NCI-H226 (cell line): ENCODE measurements at regions not wholly inside any gene's neighbourhood (a gene's known extent, or its start where the extent isn't known, plus 50 kb on each side); places are given as distances from the start of the nearest gene placed in this dataset.
"Not testable (repeated sequence)": the region's sequence is repeated elsewhere in the genome, so short reads cannot be mapped to it uniquely, and the experiment has no call there.

ENCODE experiments used
- DNase-seq: peaks from one replicate; pipeline ENCODE4 v3.0.0-alpha.2; 2015

- peak; percentile 48 for DNase-seq
These were observed 177.8 kb downstream of the KLHL28 start for GRCh38 chr14:44783901-44784300.

DNA sequence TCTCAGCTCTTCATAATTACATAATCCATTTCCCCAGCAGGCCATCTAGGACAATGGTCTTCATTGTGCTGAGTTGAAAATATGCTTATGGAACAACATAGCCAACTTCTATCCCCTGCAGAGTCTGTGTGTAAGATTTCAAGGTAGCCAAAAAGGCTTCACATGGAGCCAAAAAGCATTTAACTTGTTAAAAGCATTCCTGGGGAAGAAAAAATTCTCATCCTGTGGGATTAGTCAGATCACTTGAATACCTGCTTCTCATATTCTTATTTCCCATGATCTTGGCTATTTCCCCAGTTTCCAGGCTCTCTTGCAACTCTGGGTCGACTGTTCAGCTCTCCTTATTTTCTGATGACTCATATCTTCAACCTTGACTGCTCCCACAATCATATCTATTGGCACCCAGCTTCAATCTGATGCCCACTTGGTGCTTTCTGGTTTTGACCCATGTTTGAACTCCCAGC lies 178.9 kb downstream of the KLHL28 start:
- DNase-seq, result peak; percentile 97

DNA sequence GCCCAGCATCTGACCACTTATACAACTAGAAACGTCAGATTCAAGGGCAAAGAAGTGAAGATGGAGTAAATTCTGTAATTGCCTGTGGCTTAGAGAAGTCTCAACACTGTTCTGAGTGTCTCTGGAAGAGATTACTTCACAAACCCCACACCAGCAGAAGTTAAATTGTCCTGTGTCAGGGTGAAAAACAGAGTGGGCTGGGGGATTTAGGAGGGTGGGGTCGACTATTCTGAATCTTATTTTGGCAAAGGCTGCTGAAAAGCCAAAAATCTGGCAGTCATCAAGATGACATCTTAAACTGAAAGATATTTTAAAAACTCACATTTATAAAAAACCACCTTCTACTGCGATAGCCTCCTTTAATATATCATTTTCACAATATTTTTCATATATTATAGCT lies 180.8 kb downstream of the KLHL28 start:
- no peak for DNase-seq

DNA sequence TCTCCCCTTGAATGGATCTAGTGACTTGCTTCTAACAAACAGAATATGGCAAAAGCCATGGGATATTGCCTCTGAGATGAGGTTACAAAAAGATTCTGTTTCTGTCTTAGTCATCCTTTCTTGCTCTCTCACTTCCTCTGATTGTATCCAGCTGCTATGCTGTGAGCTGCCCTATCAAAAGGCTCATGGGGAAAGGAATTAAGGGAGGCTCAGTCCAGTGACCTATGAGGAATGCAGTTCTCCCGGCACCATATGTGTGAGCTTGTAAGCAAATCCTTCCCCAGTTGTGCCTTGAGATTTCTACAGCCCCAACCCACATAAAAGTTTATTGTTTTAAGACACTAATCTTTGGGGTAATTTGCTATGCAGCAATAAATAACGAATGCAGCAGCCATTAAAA lies 183.1 kb downstream of the KLHL28 start:
- peak; percentile 91 for DNase-seq

- DNase-seq, result no peak
These were observed 184.2 kb downstream of the KLHL28 start for GRCh38 chr14:44777584-44777983.

DNA sequence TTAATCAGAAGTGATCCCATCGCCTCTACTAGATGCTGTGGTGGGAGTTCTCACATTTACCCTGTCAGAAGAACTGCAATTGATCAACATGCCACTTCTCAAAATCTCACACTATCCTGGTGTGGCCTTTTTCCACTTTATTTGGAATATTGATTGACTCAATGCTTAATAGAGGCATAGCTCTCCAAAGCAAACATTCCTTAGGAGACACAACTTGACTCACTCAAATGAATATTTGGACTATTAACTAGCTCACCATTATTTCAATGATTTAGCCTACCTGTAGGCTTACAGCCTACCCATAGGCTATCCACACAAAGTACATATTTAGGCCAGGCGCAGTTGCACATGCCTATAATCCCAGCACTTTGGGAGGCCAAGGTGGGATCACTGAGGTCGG lies 186.5 kb downstream of the KLHL28 start:
- no peak for DNase-seq

- no peak for DNase-seq
These were observed 187.4 kb downstream of the KLHL28 start for GRCh38 chr14:44774396-44774795.

DNA sequence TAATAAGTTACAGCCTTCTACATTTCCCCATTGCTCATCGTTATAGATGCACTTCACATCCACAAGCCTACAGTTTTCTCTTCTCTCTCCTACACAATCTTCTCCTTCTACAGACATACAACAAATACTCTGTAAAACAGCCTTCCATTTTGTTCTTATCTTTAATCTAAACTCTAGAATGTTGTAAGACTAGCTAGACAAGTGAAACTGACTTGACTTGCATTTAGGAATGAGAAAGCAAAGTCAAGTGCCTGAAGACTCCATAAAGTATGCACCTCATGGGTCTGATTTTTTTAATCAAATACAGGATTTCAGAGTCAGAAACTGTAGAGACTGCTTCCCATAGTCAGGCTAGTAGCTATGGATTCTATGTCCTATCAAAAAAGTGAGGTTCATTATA lies 190.3 kb downstream of the KLHL28 start:
- DNase-seq, result no peak

DNA sequence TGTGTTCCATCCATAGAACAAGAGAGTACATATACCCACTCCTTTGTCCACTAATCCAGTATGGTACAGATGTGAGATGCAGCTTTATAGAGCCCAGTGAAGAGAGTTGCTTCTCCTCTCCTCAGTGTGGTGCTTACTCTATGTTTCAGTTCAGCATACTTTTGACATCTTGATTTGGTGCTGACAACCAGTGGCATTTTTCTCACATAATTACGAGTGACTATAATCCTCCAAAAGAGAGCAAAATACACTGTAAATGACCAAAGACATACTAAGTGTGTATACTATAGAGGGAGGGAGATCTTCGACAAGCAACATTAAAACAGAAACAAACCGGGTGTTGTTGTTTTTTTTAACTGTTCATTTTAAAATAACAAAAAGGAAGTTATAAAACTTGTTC lies 191.5 kb downstream of the KLHL28 start:
- no peak for DNase-seq

DNA sequence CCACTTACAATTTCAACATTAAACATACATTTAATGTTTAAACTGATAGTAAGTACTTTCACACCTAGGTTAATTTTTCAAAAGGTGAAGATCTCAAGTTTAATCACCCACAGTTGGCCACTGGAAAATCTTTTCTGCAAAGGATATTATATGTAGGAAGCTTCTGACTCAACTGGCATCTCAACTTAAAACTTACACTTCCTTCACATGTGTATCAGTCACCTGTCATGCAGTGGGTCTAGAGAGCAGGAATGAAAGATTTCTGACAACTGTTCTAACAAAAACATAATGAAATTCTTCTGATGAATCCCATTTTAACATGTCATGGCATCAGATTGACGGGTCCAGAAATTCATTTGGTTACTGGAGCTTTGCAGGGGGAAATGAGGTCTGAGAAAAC lies 192.8 kb downstream of the KLHL28 start:
- DNase-seq, result no peak

- no peak for DNase-seq
These were observed 194.0 kb downstream of the KLHL28 start for GRCh38 chr14:44767646-44768173.

GRCh38 chr14:44766285-44766684 lies 195.5 kb downstream of the KLHL28 start:
- DNase-seq, result no peak

DNA sequence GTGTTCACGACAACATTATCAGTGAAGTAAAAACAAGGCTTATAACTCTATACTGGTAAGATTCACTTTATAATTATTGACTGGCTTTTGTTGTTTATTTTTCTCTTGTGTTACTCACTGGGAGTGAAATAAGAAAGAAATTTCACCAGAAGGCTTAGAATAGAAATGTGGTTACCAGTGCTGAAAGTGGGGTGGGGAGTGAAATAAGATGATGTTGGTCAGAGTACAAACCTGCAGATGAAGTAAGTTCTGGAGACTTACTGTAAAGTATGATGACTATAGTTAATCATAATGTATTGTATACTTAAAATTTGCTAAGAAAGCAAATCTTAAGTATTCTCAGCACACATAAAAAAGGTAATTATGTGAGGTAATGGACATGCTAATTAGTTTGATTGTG lies 198.4 kb downstream of the KLHL28 start:
- no peak for DNase-seq

DNA sequence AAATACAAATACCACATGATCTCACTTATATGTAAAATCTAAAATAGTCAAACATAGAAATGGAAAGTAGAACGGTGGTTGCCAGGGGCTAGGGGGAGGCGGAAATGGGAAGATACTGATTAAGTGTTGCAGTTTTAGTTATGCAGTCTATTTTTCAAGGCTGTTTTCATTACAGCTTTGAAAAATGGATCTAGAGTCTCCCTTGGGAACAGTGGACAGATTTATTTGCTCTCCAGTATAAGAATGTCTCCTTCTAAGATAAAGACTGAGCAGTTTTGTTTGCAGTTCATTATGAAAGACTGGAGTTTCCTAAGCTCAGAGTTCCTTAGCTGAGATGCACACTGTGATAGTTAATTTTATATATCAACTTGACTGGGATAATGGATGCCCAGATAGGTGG lies 202.5 kb downstream of the KLHL28 start:
- DNase-seq, result no peak

GRCh38 chr14:44756554-44756953 lies 205.2 kb downstream of the KLHL28 start:
- no peak for DNase-seq

GRCh38 chr14:44745371-44745770 lies 216.4 kb downstream of the KLHL28 start:
- no peak for DNase-seq

GRCh38 chr14:44742202-44742601 lies 219.5 kb downstream of the KLHL28 start:
- DNase-seq, result no peak

GRCh38 chr14:44741431-44741830 lies 220.3 kb downstream of the KLHL28 start:
- no peak for DNase-seq

DNA sequence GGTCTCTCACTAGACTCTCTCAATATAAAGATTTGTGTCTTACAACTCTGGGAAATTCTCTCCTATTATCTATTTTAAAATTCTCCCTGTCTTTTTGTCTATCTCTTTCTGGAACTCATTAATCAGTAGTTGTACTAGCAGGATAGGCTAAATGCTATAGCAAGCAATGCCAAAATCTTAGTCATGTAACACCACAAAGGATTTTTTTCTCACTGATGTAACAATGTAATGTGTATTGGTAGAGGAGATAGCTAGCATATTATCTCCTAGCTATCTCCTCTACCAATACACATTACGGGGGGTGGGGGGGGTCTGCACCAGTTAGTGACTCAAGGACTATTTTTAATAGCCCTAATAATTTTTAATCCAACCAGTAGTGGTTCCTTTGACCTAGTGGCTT lies 225.4 kb downstream of the KLHL28 start:
- peak; percentile 76 for DNase-seq

- no peak for DNase-seq
These were observed 225.1 kb upstream of the FSCB start for GRCh38 chr14:44732144-44732543.

DNA sequence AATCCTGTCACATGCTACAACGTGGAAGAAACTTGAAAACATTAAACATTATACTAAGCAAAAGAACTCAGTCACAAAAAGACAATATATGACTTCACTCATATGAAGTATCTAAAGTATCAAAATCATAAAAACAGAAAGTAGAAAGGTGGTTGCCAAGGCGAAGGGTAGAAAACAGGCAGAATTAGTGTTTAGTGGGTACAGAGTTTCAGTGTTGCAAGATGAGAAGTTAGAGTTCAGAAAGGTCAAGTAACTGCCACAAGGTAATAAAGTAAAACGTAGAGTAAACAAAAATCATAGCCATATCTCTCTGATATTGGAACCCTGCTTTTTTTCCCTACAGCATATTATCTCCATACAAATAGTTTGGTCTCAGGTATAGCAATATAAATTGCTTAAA lies 223.8 kb upstream of the FSCB start:
- no peak for DNase-seq

GRCh38 chr14:44721395-44721794 lies 214.3 kb upstream of the FSCB start:
- DNase-seq, result not testable (repeated sequence)

DNA sequence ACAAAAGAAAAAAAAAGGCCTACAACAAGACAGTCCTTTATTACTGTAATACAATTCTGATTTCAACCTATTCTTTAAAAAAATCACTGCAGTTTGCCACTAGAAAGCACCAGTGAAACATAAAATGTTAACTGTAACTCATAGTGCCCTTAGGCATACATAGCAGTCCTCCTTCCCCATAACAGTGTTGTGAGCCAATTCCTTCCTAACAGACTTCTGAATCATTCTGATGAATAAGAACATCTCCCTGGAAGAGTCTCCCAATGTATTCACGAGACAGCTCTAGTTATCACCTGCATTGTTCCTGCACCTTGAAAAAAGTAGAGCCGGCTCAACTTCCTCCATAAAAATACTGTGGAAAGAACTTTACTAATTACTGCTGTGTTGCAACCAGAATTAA lies 213.6 kb upstream of the FSCB start:
- peak; percentile 75 for DNase-seq

DNA sequence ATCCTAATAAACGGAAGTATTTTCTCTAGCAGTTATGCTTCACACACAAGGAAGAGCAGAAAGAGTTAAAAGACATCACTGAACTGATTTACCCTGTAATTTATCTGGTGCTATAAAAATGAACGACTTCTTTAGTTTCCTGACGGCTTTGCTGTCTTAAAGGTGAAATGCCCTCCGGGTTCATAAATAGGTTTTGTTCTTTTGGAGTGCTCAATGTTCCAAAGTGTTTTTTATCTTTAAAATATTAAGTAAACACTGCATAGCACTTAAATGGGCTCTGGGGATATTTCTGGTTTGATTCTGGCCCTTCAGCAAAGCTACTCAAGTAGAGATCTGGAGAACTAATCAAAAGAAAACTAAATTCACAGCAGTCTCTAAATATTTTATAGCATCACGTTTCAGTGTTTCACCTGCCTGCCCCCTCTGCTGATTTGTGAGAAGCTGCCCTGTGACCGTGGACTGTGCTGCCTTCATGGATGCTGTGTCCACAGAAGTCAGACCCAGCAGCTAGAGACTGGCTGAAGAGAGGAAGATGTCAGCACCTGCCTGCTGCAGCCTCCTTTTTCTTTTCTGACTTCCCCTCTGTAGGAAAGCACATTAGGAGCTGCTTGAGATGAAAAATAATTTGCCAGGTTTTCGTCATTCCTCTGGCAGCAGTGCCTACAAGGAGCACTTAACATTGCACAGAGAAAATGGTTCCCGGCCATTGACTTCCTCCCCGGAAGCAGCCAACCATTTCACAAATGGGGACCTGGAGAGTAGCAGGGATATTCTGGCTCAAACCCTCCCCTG lies 205.1 kb upstream of the FSCB start:
- DNase-seq, result no peak
